Neural cell (in vitro differentiated cells): ENCODE measurements at regions not wholly inside any gene's neighbourhood (a gene's known extent, or its start where the extent isn't known, plus 50 kb on each side); places are given as distances from the start of the nearest gene placed in this dataset.

ENCODE experiments used
- H2AFZ ChIP-seq: fragments of 200-600, 300-800 bp; sonication (generic), shearing (Covaris generic); 2 replicates; pipeline ENCODE4 v1.6.0; 2014; ENCODE audit warnings: low read depth, mild to moderate bottlenecking, antibody characterized with exemption, low read length, moderate library complexity
- H3F3A ChIP-seq: fragments of 200-600 bp; shearing (Covaris generic); 2 replicates; pipeline ENCODE4 v1.6.1; 2016; ENCODE audit warnings: mild to moderate bottlenecking, moderate library complexity, mixed read lengths, antibody characterized with exemption, low read length; ENCODE audit not compliant: insufficient read depth, poor library complexity, severe bottlenecking
- H3K27ac ChIP-seq: fragments of 200-600, 300-800 bp; sonication (generic), shearing (Covaris generic); 2 replicates; pipeline ENCODE4 v1.5.1; 2014; ENCODE audit warnings: mild to moderate bottlenecking, low read length, moderate library complexity
- H3K27me3 ChIP-seq: fragments of 300-800, 200-600 bp; sonication (generic), shearing (Covaris generic); 2 replicates; pipeline ENCODE4 v1.6.0; 2014; ENCODE audit warnings: mild to moderate bottlenecking, low read depth, low read length, moderate library complexity; ENCODE audit not compliant: insufficient read depth
- H3K36me3 ChIP-seq: fragments of 300-800, 200-600 bp; sonication (generic), shearing (Covaris generic); 2 replicates; pipeline ENCODE4 v1.5.1; 2014; ENCODE audit warnings: mild to moderate bottlenecking, antibody characterized with exemption, low read length, moderate library complexity; ENCODE audit not compliant: insufficient read depth
- H3K4me2 ChIP-seq: fragments of 300-800, 200-600 bp; sonication (generic), shearing (Covaris generic); 2 replicates; pipeline ENCODE4 v1.6.0; 2014; ENCODE audit warnings: mild to moderate bottlenecking, low read length
- H3K4me3 ChIP-seq: fragments of 300-800, 200-600 bp; sonication (generic), shearing (Covaris generic); 2 replicates; pipeline ENCODE4 v1.5.1; 2014; ENCODE audit warnings: mild to moderate bottlenecking, low read length, moderate library complexity
- H3K79me2 ChIP-seq: fragments of 200-600 bp; shearing (Covaris generic); replicated peaks from 2 replicates; pipeline ENCODE4 v1.6.0; 2014; ENCODE audit warnings: mild to moderate bottlenecking, low read length, moderate library complexity; ENCODE audit not compliant: insufficient read depth
- H3K9ac ChIP-seq: fragments of 300-800, 200-600 bp; sonication (generic), shearing (Covaris generic); 2 replicates; pipeline ENCODE4 v1.6.1; 2016; ENCODE audit warnings: mild to moderate bottlenecking, low read length, mixed read lengths
- H3K9me2 ChIP-seq: fragments of 200-600 bp; shearing (Covaris generic); 2 replicates; pipeline ENCODE4 v1.6.1; 2016; ENCODE audit warnings: mild to moderate bottlenecking, low read length, mixed read lengths; ENCODE audit not compliant: insufficient read depth
- H3K9me3 ChIP-seq: fragments of 200-600, 300-800 bp; sonication (generic), shearing (Covaris generic); 2 replicates; pipeline ENCODE4 v1.6.1; 2016; ENCODE audit warnings: mild to moderate bottlenecking, mixed run types, low read length, moderate library complexity, mixed read lengths
- H4K20me1 ChIP-seq: fragments of 200-600 bp; shearing (Covaris generic); 2 replicates; pipeline ENCODE4 v1.6.1; 2016; ENCODE audit warnings: mild to moderate bottlenecking, mixed run types; ENCODE audit not compliant: insufficient read depth
- EP300 ChIP-seq: fragments of 450-650 bp; conservative IDR thresholded peaks from 2 replicates; pipeline ENCODE4 v1.6.1; 2014; ENCODE audit warnings: antibody characterized with exemption, mild to moderate bottlenecking, moderate library complexity; ENCODE audit not compliant: poor library complexity, severe bottlenecking
- EZH2 ChIP-seq: fragments of 200-600, 300-800 bp; shearing (Covaris generic), sonication (generic); IDR thresholded peaks from 2 replicates; pipeline ENCODE4 v1.6.1; 2014; ENCODE audit warnings: antibody characterized with exemption, low read length, borderline replicate concordance, mild to moderate bottlenecking; ENCODE audit not compliant: insufficient read depth, poor library complexity, severe bottlenecking
- MXI1 ChIP-seq: fragments of 450-650 bp; conservative IDR thresholded peaks from 2 replicates; pipeline ENCODE4 v1.6.1; 2014; ENCODE audit warnings: antibody characterized with exemption, mild to moderate bottlenecking; ENCODE audit not compliant: poor library complexity, severe bottlenecking
- POLR2AphosphoS5 ChIP-seq: IDR thresholded peaks from 2 replicates; pipeline ENCODE4 v1.6.1; 2012
- RAD21 ChIP-seq: fragments of 450-650 bp; conservative IDR thresholded peaks from 2 replicates; pipeline ENCODE4 v1.6.1; 2014; ENCODE audit warnings: antibody characterized with exemption, mild to moderate bottlenecking, moderate library complexity
- REST ChIP-seq: IDR thresholded peaks from 2 replicates; pipeline ENCODE4 v1.6.1; 2012; ENCODE audit warnings: borderline replicate concordance
- SMC3 ChIP-seq: fragments of 450-650 bp; conservative IDR thresholded peaks from 2 replicates; pipeline ENCODE4 v1.6.1; 2014; ENCODE audit warnings: antibody characterized with exemption, mild to moderate bottlenecking, moderate library complexity; ENCODE audit not compliant: poor library complexity
- TF ChIP-seq, protein P1 (sequence below): fragments of 450-650 bp; IDR thresholded peaks from 2 replicates; pipeline ENCODE4 v1.5.1; 2014; ENCODE audit warnings: antibody characterized with exemption, mild to moderate bottlenecking, moderate library complexity; ENCODE audit not compliant: poor library complexity, severe bottlenecking

GRCh38 chr2:12855508-12855907 lies 138.8 kb downstream of the TRIB2 start:
- no peaks in the 10 kb centered on the region for H3F3A ChIP-seq
- H4K20me1 ChIP-seq = no peaks in the 10 kb centered on the region
- no peaks in the 10 kb centered on the region for H3K36me3 ChIP-seq
- no peak overlapping the region for H2AFZ ChIP-seq
- no peak overlapping the region for H3K4me3 ChIP-seq
- H3K4me2 ChIP-seq = no peak overlapping the region
- no peaks in the 10 kb centered on the region for H3K9me2 ChIP-seq
- no peak overlapping the region for H3K9ac ChIP-seq
- no peaks in the 10 kb centered on the region for H3K27me3 ChIP-seq
- no peak overlapping the region for H3K27ac ChIP-seq
- TF ChIP-seq EZH2 (no peak), SMC3 (no peak), POLR2AphosphoS5 (no peak), RAD21 (no peak), EP300 (no peak), REST (no peak), MXI1 (no peak)
- TF ChIP-seq, protein P1, sequence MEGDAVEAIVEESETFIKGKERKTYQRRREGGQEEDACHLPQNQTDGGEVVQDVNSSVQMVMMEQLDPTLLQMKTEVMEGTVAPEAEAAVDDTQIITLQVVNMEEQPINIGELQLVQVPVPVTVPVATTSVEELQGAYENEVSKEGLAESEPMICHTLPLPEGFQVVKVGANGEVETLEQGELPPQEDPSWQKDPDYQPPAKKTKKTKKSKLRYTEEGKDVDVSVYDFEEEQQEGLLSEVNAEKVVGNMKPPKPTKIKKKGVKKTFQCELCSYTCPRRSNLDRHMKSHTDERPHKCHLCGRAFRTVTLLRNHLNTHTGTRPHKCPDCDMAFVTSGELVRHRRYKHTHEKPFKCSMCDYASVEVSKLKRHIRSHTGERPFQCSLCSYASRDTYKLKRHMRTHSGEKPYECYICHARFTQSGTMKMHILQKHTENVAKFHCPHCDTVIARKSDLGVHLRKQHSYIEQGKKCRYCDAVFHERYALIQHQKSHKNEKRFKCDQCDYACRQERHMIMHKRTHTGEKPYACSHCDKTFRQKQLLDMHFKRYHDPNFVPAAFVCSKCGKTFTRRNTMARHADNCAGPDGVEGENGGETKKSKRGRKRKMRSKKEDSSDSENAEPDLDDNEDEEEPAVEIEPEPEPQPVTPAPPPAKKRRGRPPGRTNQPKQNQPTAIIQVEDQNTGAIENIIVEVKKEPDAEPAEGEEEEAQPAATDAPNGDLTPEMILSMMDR = no peak
- H3K9me3 ChIP-seq = no peaks in the 10 kb centered on the region
- no peaks in the 10 kb centered on the region for H3K79me2 ChIP-seq

DNA sequence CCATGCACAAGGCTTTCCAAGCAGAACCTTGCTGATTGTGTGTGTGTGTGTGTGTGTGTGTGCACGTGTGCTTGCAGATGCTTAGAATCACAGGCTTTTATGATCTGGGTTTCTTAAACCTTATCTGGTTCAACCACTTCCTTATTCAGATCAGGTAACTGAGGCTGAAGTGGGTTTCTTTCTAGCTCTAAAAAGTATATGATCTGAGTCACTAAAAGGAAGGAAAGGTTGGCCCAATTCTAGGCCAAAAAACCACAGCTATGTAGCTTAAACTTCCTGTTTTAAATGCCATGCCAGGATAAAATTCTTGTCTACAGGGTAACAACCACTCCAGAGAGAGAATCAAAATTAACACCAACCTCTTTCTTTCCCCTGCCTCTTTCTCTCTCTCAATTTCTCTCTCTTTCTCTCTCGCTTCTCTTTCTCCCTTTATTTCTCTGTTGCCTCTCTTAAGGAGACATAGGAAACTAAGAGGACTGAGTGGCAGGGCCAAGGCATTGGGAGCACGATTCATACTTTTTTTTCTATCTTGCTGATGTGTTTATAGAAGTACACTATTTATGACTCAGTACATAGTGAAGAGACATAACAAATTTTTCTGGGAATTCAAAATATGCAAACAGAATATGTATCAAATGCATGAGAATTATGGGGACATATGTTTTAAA lies 140.3 kb downstream of the TRIB2 start:
- H2AFZ ChIP-seq = no peak overlapping the region
- no peak overlapping the region for H3K9ac ChIP-seq
- no peak overlapping the region for H3K4me2 ChIP-seq

More for the DNA sequence above, 140.3 kb downstream of the TRIB2 start:
- TF ChIP-seq MXI1 (no peak), REST (no peak), SMC3 (no peak), EZH2 (no peak), POLR2AphosphoS5 (no peak)
- TF ChIP-seq, protein P1 = no peak
- H3K27me3 ChIP-seq = no peaks in the 10 kb centered on the region
- H3F3A ChIP-seq = no peaks in the 10 kb centered on the region
- no peak overlapping the region for H3K4me3 ChIP-seq
- no peaks in the 10 kb centered on the region for H3K9me3 ChIP-seq
- H4K20me1 ChIP-seq = no peaks in the 10 kb centered on the region
- no peak overlapping the region for H3K27ac ChIP-seq
- no peaks in the 10 kb centered on the region for H3K79me2 ChIP-seq
- H3K36me3 ChIP-seq = no peaks in the 10 kb centered on the region
- no peaks in the 10 kb centered on the region for H3K9me2 ChIP-seq
